ENCODE measurements at regions not wholly inside any gene's neighbourhood (a gene's known extent, or its start where the extent isn't known, plus 50 kb on each side); places are given as distances from the start of the nearest gene placed in this dataset.

DNA sequence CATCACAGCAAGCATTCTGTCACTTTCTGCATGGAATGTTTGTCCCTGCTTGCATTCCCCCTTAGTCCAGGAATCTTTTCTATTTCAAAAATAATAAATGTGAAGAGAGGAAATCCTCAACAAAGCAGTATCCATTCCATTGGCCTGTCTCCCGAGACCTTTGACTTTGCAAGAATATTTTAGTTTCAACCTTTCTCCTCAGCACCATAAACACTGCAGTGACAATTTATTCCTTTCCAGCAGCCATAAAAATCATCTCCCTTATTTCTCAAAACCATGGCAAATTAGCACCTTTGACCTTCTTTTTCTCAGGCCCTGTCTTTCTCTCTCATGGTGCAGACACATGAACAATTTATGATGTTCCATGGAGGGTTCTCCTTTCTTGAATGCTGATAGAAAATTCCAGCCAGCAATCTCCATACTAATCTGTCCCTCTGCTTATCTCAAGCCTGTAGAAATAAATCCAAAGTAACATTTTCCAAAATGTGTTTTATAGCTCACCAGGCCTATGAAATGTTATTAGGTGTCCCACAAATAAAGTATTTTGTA, 352.1 kb upstream of the CCL2 start:
- no peak overlapping the region for H2AFZ ChIP-seq (ENCODE audit: insufficient read depth, low read depth, low read length, poor library complexity, severe bottlenecking)
- H3K27me3 ChIP-seq (replicated peaks in 1 of 4; ENCODE audit: control extremely low read depth in 1 of 4, control insufficient read depth in 3 of 4, insufficient read depth in 4 of 4, low read length in 3 of 4): peaks cover 0 to 3% (median 0%) of the 10 kb centered on the region in 4 experiments
- no peak overlapping the region for H3K4me3 ChIP-seq (ENCODE audit: control extremely low read depth in 1 of 5, extremely low read depth in 1 of 5, insufficient read depth in 1 of 5, low read depth in 2 of 5, low read length in 4 of 5)
- H3K27ac Mint-ChIP-seq: no peak overlapping the region
- ATAC-seq (ENCODE audit: low read depth) (no peak), DNase-seq (no peak)
- H3K4me1 Mint-ChIP-seq: no peaks in the 10 kb centered on the region
- no peak overlapping the region for H3K4me3 Mint-ChIP-seq
- no peak overlapping the region for H3K4me2 ChIP-seq (replicated peaks; ENCODE audit: low read depth, low read length, poor library complexity, severe bottlenecking)
- no peaks in the 10 kb centered on the region for H3K36me3 ChIP-seq (replicated peaks in 1 of 2; ENCODE audit: control extremely low read depth in 1 of 2, control insufficient read depth in 1 of 2, extremely low read depth in 1 of 2, insufficient read depth in 2 of 2, low read length in 1 of 2)
- no peaks in the 10 kb centered on the region for H3K9me3 ChIP-seq (ENCODE audit: control extremely low read depth in 1 of 3, control insufficient read depth in 2 of 3, insufficient read depth in 1 of 3, low read length in 2 of 3)
- ChIA-PET CTCF (no interaction called here), POLR2A (no interaction called here)
- H3K27ac ChIP-seq (ENCODE audit: low read length in 2 of 2): no peak overlapping the region
- TF ChIP-seq, protein P1, sequence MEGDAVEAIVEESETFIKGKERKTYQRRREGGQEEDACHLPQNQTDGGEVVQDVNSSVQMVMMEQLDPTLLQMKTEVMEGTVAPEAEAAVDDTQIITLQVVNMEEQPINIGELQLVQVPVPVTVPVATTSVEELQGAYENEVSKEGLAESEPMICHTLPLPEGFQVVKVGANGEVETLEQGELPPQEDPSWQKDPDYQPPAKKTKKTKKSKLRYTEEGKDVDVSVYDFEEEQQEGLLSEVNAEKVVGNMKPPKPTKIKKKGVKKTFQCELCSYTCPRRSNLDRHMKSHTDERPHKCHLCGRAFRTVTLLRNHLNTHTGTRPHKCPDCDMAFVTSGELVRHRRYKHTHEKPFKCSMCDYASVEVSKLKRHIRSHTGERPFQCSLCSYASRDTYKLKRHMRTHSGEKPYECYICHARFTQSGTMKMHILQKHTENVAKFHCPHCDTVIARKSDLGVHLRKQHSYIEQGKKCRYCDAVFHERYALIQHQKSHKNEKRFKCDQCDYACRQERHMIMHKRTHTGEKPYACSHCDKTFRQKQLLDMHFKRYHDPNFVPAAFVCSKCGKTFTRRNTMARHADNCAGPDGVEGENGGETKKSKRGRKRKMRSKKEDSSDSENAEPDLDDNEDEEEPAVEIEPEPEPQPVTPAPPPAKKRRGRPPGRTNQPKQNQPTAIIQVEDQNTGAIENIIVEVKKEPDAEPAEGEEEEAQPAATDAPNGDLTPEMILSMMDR (IDR thresholded peaks at IDR 0.05): no peak
- TF ChIP-seq EZH2 (IDR thresholded peaks at IDR 0.05; ENCODE audit: borderline replicate concordance, insufficient read depth, low read depth, low read length, poor library complexity, severe bottlenecking): no peak
- no peak overlapping the region for H3K9ac ChIP-seq (ENCODE audit: low read length)
- intact Hi-C loops (cut with micrococcal nuclease): no loop called here
- no peaks in the 10 kb centered on the region for H3K9me3 Mint-ChIP-seq (ENCODE audit: insufficient read depth)
- no peaks in the 10 kb centered on the region for H3K79me2 ChIP-seq (ENCODE audit: control insufficient read depth, insufficient read depth, low read length)
- H3K4me1 ChIP-seq (ENCODE audit: control insufficient read depth in 2 of 2, insufficient read depth in 2 of 2, low read length in 2 of 2): no peaks in the 10 kb centered on the region
- peaks cover 16% of the 10 kb centered on the region for H3K27me3 Mint-ChIP-seq
- H4K20me1 ChIP-seq (ENCODE audit: control insufficient read depth, insufficient read depth, low read length, poor library complexity, severe bottlenecking): no peaks in the 10 kb centered on the region
- WGBS (ENCODE audit: insufficient coverage): 80% methylated on average over 1 of the region's 1 CpG

DNA sequence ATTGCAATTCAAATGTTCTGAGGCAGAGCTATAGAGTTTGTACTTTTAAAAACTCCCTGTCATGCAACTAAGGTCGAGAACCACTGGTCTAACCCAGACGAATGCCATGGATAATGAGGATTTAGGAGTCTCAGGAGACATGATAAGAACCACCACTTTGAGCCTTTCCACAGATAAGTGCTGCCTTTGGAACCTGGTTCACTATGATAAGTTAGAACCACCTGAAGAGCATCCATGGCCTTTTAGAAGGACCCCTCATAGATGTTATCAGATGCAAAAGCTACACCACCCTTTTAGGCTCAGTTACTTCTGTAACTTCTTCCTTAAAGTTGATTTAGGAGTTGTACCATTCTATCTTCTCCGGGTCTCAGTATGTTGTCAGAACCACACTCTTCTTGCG, 350.6 kb upstream of the CCL2 start:
- Histone ChIP-seq H3K9ac (ENCODE audit: low read length) (no peak overlapping the region), H3K9me3 (ENCODE audit: control extremely low read depth in 1 of 3, control insufficient read depth in 2 of 3, insufficient read depth in 1 of 3, low read length in 2 of 3) (no peaks in the 10 kb centered on the region), H3K4me3 (ENCODE audit: control extremely low read depth in 1 of 5, extremely low read depth in 1 of 5, insufficient read depth in 1 of 5, low read depth in 2 of 5, low read length in 4 of 5) (no peak overlapping the region), H3K27me3 (replicated peaks in 1 of 4; ENCODE audit: control extremely low read depth in 1 of 4, control insufficient read depth in 3 of 4, insufficient read depth in 4 of 4, low read length in 3 of 4) (peaks cover 0 to 3% (median 0%) of the 10 kb centered on the region in 4 experiments), H3K27ac (ENCODE audit: low read length in 2 of 2) (no peak overlapping the region), H3K4me2 (replicated peaks; ENCODE audit: low read depth, low read length, poor library complexity, severe bottlenecking) (no peak overlapping the region), H4K20me1 (ENCODE audit: control insufficient read depth, insufficient read depth, low read length, poor library complexity, severe bottlenecking) (no peaks in the 10 kb centered on the region), H2AFZ (ENCODE audit: insufficient read depth, low read depth, low read length, poor library complexity, severe bottlenecking) (no peak overlapping the region), H3K79me2 (ENCODE audit: control insufficient read depth, insufficient read depth, low read length) (no peaks in the 10 kb centered on the region), H3K4me1 (ENCODE audit: control insufficient read depth in 2 of 2, insufficient read depth in 2 of 2, low read length in 2 of 2) (no peaks in the 10 kb centered on the region), H3K36me3 (replicated peaks in 1 of 2; ENCODE audit: control extremely low read depth in 1 of 2, control insufficient read depth in 1 of 2, extremely low read depth in 1 of 2, insufficient read depth in 2 of 2, low read length in 1 of 2) (no peaks in the 10 kb centered on the region)
- intact Hi-C loops (cut with micrococcal nuclease): no loop called here
- Mint-ChIP-seq H3K4me3 (no peak overlapping the region), H3K27ac (no peak overlapping the region), H3K27me3 (peaks cover 9% of the 10 kb centered on the region), H3K9me3 (ENCODE audit: insufficient read depth) (no peaks in the 10 kb centered on the region), H3K4me1 (no peaks in the 10 kb centered on the region)
- DNase-seq: no peak
- WGBS (ENCODE audit: insufficient coverage): 83% methylated on average over 2 of the region's 4 CpGs
- ChIA-PET CTCF (no interaction called here), POLR2A (no interaction called here)
- no peak for ATAC-seq (ENCODE audit: low read depth)
- no peak for TF ChIP-seq EZH2 (IDR thresholded peaks at IDR 0.05; ENCODE audit: borderline replicate concordance, insufficient read depth, low read depth, low read length, poor library complexity, severe bottlenecking)
- TF ChIP-seq, protein P1 (IDR thresholded peaks at IDR 0.05): no peak
